ENCODE measurements at regions not wholly inside any gene's neighbourhood (a gene's known extent, or its start where the extent isn't known, plus 50 kb on each side); places are given as distances from the start of the nearest gene placed in this dataset.

DNA sequence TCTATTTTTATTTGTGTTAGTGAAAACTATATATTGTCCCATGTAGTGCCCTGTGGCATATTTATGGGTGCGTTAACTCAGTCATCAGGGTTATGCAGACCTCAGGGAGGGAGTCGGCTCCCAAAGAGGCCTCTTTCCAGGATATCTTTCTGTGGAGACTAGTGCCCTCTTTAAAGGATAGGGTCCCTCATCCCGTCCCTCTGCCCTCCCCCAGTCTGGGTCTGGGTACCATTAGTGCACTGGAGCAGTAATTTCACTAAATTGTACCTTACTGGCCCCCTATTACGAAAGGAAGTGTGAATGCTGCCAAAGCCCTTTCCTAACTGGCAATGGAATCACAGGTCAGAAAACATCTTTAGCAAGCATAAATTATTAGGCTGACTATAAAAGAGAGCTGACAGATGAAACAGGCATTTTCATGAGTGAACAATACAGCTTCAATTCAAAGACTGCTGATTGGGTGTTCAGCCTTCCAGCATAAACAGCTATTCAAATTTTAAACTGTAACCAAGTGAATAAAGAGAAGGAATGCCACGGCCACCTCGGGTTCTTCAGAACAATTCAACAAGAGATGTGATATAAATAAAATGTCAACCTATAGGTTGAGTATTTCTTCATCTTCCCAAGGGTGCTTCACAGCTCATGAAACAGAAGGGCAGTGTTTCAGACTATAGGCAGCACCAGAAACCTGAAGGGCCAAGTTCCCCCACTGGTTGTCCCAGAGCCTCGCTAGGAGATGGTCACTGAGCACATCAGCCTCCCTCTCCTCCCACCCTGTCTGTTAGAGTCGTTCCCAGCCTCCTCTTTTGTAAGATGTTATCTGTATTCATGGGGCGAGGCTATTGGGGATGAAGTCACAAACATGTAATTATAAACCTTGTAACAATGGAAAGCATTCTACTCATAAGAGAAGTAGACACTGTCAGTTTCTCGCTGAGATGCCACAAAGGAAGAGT is 318.7 kb downstream of the TMEM161B start:
- DNase-seq (ENCODE audit: low read depth) = no peak

DNA sequence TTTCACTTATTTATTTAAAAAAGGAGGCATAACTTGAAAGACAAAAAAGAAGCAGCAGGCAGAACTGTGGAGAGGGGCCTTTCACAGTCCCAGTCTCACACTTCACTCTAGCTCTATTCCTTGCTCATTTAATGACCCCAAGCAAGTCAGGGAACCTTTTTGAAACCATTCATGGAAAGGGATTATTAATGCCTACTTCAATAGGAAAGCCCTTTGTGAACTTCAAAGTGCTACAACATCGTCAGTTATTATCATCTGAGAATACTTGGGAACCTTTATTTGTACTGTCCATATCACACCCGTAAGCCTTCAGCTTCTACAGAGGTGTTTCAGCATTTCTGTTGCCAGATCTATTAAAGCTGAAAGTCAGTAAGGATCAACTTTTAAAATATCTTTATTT is 320.2 kb downstream of the TMEM161B start:
- no peak for DNase-seq (ENCODE audit: low read depth)

DNA sequence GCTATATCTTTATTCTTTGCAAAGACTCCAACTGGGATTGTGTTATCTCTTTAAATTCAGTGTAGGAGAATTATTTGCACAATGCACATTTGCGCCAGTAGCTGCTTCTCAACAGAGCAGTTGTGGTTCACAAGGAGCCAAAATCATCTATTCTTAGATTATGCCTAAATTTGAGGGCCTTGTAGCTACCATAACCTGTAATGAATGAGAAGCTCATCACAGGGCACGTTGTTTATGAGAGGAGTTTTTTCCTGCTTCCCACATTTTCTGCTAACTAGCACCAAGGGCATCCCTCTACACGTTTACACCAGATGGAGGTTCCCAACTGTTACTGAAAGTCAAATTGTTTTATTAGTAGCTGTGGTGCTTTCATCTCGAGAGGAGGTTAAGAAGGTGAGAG is 322.4 kb downstream of the TMEM161B start:
- DNase-seq (ENCODE audit: low read depth) = no peak

DNA sequence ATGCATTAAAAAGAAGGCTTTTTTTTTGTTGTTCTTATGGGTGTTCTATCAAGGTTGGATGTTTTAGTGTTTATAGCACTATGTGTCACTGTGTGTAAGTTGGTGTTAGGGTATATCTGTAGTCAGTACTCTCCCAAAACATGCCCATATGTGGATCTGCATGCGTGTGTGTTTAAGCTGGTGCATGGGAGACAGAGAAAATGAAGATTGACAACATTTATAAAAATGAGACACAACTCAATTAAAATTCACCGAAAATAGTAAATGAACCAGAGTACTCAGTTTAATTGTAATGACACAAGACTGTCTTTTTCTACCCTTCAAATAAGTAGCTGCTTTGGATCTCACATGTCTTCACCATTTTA is 323.4 kb downstream of the TMEM161B start:
- DNase-seq (ENCODE audit: low read depth) = no peak

DNA sequence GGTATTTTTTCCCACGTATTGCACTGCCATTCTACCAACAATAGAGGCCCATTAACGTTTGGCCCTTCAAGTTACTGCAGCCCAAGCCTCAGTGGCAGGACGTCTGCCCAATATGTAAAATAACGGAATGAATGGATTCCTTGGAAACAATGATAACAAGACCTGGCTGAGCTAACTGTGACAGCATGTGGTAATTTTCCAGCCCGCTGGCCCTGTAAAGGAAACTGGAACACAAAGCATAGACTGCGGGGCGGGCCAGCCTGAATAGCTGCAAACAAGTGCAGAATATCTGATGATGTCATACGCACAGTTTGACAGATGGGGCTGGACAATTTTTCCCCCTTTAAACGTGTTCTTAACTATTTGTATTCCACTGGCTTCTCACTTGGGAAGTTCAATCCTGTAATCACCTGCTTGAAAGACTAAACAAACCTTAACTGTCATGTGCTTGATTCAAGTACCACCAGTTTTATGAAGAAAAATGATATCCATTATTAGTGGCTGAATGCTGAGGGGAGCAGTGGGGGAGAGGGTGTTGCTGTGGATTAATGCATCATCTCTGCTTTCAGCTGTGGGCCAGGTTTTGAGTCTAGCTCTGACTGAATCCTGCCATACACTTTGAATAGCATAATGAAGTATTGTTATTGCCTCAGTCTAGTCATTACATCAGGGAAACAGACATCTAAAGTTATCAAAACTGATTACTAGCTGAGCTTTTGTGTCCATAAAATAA is 323.9 kb downstream of the TMEM161B start:
- DNase-seq (ENCODE audit: low read depth) = no peak

DNA sequence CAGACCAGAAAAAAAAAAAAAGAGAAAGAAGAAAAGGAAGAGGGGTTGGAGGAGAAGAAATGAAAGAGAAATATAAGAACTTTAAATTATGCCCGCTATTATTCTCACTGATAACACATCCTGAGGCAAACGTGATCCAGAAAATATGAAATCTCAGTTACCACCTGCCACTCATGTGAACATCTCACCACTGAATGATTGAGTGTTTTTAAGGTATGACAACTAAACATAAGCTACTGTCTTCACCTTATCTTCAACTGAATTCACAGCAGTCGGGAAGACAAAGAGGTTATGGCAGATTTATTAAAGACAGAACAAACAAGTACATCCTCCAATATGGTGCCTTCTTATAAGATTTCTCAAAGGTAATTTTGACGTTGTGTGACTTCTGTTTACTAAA is 327.9 kb downstream of the TMEM161B start:
- no peak for DNase-seq (ENCODE audit: low read depth)

DNA sequence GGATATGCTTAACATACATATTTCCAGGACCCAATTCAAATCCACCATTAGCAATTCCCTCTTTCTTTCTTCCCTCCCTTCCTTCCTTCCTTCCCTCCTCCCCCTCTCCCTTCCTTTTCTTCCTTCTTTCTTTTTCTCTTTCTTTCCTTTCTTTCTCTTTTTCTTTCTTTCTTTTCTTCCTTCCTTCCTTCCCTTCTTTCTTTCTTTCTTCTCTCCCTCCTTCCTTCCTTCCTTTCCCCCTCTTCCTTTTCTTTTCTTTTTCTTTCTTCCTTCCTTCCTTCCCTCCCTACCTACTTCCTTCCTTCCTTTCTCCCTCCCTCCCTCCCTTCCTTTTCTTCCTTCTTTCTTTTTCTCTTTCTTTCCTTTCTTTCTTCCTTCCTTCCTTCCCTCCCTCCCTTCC is 332.0 kb downstream of the TMEM161B start:
- no peak for DNase-seq (ENCODE audit: low read depth)

DNA sequence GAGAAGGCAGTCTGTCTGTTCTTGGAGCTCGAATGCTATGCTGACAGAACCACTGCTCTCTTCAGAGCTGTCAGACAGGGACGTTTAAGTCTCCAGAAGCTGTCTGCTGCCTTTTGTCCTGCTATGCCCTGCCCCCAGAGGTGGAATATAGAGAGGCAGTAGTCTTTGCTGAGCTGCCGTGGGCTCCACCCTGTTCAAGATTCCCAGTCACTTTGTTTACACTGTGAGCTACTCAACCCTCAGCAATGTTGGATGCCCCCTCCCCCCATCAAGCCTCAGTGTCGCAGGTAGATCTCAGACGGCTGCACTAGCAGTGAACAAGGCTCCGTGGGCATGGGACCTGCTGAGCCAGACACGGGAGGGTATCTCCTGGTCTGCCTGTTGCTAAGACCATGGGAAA is 344.2 kb downstream of the TMEM161B start:
- no peak for DNase-seq (ENCODE audit: low read depth)

DNA sequence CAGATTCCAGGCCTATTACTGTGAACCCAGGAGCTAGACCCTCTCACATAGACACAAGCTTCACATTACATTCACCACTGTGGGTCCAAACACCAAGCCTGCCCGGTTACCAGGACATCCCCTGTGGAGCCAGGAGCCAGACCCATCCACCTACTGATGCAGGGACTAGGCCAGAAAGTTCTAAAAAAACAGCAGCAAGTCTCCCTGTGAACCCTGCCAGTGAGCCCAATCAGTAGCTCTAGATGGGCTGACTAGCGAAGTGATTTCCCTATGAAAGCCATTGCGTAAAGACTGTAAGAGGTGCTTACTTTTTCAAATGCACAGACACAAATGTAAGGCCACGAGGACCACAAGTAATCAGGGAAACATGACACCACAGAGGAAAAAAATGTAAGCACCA is 352.3 kb downstream of the TMEM161B start:
- no peak for DNase-seq (ENCODE audit: low read depth)

DNA sequence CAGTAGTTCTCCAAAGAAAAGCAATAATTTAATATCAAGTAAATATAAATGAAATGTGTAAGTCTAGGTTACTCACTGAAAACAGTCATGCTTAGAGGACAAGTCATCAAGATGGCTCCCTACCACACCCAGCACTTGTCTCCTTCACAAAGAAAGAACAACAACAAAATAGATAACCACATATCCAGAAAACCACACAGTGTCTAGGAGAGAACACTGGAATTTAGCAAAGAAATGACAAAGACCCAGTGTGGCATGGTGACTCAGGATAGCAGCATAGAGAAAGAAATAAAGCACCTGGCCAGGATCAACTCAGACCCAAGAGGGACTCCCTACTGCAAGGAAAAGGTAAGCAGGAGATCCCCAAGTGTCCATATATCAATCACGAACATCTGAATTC is 356.2 kb downstream of the TMEM161B start:
- DNase-seq (ENCODE audit: low read depth) = no peak

DNA sequence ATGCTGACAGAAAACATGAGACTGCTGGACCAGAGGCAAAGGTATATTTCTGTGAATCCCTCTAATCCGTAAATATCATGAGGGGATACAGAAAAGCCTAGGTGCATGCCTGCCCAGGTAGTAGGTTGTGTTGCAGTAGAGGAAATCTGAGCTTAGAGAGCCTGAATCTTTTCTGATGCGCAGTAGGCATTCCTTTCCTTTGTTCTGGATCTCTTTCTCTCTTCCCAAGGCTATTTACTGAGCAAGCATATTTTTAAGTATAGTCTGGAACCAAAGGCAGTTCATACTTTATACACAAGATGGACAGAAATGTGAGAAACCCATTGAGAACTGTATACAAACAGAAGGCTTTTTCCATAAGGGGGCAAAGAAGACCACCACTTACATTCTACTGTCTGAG is 359.3 kb downstream of the TMEM161B start:
- DNase-seq (ENCODE audit: low read depth) = no peak

DNA sequence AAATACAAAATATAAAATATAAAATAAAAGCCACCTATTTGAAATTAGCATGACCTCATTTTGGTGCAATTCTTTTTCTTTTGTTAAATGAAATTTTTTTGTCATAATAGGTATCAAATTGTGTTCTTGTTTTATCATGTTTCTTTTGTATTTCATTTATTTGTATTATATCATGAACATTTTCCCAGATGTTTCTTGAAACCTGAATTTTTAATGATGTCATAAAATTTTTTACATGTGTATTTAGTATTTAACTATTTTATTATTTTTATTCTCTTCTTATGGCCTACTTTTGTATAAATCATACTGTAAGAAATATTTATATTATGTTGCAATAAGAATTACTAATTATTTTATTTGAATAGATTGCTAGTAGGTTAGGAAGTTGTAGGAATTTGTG is 361.7 kb downstream of the TMEM161B start:
- DNase-seq (ENCODE audit: low read depth) = no peak

DNA sequence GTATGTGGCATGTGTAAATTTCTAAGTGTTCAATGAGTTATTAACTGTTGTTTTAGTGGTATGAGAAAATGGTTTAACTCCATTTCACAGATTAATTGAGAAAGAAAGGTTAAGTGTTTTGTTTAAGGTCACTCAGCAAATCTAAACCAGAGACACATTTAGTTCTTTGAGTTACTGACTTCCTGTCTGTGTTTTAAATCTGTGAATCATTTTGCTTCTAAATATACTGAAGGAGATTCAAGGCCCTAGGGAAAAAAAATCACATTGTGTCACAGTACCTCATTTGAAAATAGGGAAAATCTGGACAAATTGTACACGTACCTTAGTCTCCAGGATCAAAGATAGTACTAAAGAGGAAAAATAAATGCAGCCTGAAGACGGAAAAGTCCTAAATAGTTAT is 368.2 kb downstream of the TMEM161B start:
- DNase-seq (ENCODE audit: low read depth) = no peak

DNA sequence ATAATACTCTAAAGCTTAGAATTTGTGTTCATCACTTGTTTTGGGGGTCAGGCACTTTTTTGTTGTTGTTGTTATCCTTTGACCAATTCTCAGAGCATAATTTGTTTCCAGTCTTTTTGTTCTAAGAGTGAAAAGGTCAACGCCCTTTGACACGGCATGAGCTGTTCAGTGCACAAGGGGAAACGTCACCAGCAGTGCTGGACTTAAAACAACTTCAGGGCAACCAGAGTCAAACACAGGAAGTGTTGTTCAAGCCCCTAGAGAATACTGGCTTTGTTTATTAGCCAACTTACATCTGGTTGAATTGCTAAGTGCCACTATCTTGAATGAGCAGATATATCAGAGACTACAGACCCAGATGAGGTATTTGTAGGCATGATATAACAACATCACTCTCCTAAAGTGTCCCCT is 368.9 kb downstream of the TMEM161B start:
- no peak for DNase-seq (ENCODE audit: low read depth)

DNA sequence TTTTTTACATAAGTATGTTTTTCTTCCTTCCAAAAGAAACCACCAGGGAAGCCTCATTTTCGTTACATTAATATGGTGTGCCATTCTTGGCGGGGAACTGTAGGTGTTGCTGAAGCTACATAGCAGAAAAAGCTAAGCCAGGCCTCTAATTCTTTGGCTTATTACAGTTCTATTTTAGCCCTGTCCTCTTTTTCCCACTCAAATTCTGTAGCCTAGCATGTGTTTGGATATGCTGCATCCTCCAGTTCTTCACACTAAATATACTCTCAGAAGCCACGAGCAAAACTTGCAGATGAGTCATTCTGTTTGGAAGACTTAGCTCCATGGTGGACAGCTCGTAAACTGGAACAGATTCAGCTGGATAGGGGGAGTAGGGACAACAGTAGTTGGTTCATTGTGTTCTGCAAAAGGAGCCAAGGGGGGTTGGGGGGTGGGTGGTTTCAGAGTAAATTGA is 369.4 kb downstream of the TMEM161B start:
- DNase-seq (ENCODE audit: low read depth) = no peak

DNA sequence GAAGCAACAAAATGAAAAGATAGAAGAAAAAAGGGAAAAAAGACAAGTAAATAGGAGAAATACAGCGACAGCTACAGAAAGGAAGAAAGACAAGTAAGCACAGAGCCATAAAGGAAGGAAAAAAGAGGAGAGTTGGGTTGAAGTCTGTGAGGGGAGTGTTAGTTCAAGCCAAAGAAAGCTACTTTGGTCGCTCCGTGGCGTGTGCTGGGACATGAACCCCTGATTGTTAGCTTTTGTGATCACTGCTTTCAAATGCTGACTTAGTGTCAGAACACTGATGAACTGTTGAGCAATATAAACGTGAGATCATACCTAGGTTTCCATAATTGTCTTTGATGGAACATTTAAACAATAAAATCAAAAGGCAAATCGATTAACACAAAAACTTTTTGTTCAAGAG is 370.1 kb downstream of the TMEM161B start:
- DNase-seq (ENCODE audit: low read depth) = no peak

DNA sequence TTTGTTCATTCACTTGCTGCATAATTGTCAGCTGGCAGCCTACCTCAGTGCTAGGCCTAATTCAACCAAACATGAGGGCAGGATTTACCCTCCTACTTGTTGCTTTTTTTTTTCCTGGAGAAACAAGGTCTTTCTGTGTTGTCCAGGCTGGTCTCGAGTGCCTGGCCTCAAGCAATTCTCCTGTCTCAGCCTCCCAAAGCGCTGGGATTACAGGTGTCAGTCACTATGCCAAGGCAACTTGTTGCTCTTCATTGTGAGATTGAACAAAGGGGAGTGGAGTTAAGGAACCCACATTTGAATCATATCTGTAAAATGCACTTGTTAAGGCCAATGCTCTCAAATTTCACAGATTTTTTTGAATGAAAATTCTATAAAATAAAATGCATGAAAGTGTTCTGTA is 380.5 kb downstream of the TMEM161B start:
- DNase-seq (ENCODE audit: low read depth) = no peak

DNA sequence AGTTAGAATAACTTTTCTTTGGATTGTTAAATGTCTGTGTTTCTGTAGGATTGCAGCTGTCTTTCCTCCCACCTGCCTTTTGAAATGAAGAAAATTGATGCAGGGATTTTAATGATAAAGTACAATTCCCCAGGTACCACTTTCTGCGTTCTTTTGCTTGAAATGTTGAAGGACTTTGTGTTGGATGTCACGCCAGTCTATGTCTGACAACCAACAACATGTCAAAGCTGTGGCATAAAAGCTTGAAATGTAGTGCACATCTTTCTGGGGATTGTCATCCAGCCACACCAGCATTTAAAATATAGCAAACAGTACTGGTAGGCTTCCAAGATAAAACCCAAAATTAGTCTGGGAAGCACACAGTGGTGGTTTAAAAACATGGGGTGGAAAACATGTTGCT is 381.4 kb downstream of the TMEM161B start:
- no peak for DNase-seq (ENCODE audit: low read depth)

DNA sequence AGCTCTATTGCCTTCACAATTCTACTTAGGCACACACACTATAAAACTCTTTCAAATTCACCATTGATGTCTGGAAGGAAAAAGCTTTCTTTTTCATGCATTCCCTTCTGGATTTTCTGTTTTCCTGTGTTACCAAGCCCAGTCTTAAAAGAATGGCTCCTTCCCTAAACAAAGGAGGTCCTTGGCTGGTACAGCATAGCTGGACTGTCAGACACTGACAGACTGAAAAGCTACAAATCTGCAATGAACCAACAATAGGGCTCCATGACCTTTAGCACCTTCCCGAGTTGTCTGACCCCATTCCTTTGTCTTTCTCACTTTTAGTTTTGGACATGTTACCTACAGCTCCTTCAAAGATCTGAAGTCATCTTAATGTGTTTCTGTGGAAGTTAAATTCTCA is 382.5 kb downstream of the TMEM161B start:
- DNase-seq (ENCODE audit: low read depth) = no peak

DNA sequence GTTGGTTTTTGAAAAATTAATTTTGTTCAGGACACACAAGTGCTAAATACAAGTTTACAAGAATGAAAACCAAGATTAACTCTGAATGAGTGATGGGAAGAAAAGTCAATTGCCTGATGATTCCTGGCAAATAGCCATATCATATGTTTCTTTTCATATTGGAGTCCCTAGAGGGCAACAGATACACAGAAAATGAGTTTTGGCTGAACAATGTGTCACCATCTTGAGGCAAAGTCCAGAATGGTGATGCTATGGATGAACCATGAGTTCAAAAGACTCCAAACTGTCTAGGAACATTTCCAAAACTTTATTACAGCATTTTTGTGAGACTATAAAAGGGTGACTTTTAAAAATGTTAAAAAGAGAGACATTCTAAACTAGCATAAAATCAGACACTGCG is 382.9 kb downstream of the TMEM161B start:
- DNase-seq (ENCODE audit: low read depth) = no peak

DNA sequence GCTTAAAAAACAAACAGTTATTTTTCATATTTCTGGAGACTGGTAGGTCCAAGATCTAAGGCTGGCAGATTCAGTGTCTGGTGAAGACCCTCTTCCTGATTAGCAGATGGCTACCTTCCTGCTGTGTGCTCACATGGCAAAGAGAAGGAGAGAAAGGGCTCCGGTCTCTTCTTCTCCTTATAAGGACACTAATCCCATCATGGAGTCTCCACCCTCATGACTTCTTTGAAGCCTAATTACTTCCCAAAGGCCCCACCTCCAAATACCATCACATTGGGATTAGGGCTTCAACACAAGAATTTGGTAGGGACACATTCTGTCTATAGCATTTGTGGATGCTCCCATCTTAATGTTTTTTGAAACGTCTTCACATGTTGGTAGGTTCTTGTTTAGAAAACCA is 391.1 kb downstream of the TMEM161B start:
- DNase-seq (ENCODE audit: low read depth) = no peak

DNA sequence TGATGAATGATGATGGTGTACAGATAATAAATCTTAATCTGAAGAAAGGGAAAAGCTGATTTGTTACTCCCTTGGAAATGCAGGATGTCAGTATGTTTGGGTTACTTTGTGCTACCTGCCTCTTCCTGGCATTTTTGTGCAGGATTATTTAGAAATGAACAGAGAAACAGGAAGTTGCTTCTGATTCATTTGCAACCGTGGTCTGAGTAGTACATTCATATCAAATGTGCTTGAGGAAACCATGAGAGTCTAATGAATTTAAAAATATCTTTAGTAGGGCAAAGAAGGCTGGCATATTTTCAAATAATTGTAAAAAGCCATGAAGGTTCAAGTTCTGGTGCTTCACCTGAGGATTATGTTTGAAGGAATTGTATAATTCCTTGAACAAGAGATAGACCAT is 391.6 kb downstream of the TMEM161B start:
- DNase-seq (ENCODE audit: low read depth) = no peak

DNA sequence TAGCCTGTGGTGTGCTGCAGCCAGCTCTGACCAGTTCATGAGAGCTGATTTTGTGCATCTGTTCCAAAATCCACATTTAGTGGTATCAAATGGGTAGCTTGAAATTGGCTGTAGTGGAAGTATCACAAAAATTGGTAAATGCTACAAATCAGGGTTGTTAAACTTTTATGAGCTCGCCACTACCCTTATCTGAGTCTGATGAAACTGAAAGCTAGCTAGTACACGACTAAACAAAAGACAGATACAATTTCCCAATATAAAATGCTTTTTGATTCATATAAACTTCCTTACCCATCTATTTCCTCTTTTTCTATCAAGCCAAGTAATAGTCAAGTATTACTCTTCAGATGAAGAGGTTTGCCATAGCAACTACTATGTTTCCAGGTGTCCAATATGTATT is 392.0 kb downstream of the TMEM161B start:
- no peak for DNase-seq (ENCODE audit: low read depth)

DNA sequence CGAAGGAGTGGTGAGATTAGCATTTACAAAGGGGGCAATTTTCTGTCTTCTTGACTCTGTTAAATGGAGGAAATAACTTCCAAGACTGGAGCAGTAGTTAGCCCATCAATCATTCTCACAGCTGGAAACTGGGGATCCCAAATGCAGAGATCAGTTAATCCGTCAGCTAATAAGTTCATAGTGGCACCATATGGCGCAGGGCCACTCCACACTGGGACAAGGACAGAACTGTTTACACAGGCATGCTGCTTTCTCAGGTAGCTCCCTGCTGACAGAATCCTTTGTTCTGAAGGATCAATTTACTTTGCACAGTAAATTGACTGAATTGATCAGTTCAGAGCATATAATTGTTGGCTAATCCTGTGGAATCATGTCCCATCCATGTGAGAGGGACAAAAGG is 395.7 kb downstream of the TMEM161B start:
- no peak for DNase-seq (ENCODE audit: low read depth)
